Activated CD4-positive, alpha-beta T cell treated with anti-CD3 and anti-CD28 coated beads, Interleukin-2, amount 10 ng/mL, durations not matched to agents 24 days and 14 days (primary cell): ENCODE measurements at regions not wholly inside any gene's neighbourhood (a gene's known extent, or its start where the extent isn't known, plus 50 kb on each side); places are given as distances from the start of the nearest gene placed in this dataset.

Source experiments
- DNase-seq: peaks from one replicate; pipeline ENCODE4 v3.0.0; 2022
- H3K27ac Mint-ChIP-seq: one replicate; pipeline ENCODE4 v1.8.0; 2022; ENCODE audit warnings: mild to moderate bottlenecking, mixed read lengths
- H3K27me3 Mint-ChIP-seq: one replicate; pipeline ENCODE4 v1.8.0; 2022; ENCODE audit warnings: mixed read lengths
- H3K36me3 Mint-ChIP-seq: one replicate; pipeline ENCODE4 v1.8.0; 2022; ENCODE audit warnings: low read depth, mild to moderate bottlenecking, mixed read lengths
- H3K4me1 Mint-ChIP-seq: one replicate; pipeline ENCODE4 v1.8.0; 2021; ENCODE audit warnings: mixed read lengths
- H3K4me3 Mint-ChIP-seq: one replicate; pipeline ENCODE4 v1.8.0; 2022; ENCODE audit warnings: mild to moderate bottlenecking, moderate library complexity, mixed read lengths
- H3K9me3 Mint-ChIP-seq: one replicate; pipeline ENCODE4 v1.8.0; 2021; ENCODE audit warnings: mixed read lengths
- intact Hi-C: fragments of 100-400 bp; cut with micrococcal nuclease; formaldehyde crosslinking; loops from one replicate; pipeline ENCODE4 v1.15.1; 2023

GRCh38 chr1:4971666-4972065 lies 317.3 kb downstream of the AJAP1 start:
- no peaks in the 10 kb centered on the region for H3K27me3 Mint-ChIP-seq
- no peak for DNase-seq
- H3K4me1 Mint-ChIP-seq, result no peaks in the 10 kb centered on the region
- no peak overlapping the region for H3K4me3 Mint-ChIP-seq
- H3K9me3 Mint-ChIP-seq, result no peaks in the 10 kb centered on the region
- intact Hi-C loops, result no loop called here
- H3K27ac Mint-ChIP-seq, result no peak overlapping the region
- H3K36me3 Mint-ChIP-seq, result no peaks in the 10 kb centered on the region

GRCh38 chr1:4970532-4970931 lies 316.1 kb downstream of the AJAP1 start:
- Mint-ChIP-seq H3K4me1 (peaks cover 2% of the 10 kb centered on the region), H3K27ac (no peak overlapping the region), H3K36me3 (no peaks in the 10 kb centered on the region), H3K27me3 (no peaks in the 10 kb centered on the region), H3K4me3 (no peak overlapping the region), H3K9me3 (no peaks in the 10 kb centered on the region)
- intact Hi-C loops, result no loop called here
- DNase-seq, result no peak

GRCh38 chr1:4969556-4970129 lies 315.2 kb downstream of the AJAP1 start:
- H3K9me3 Mint-ChIP-seq, result no peaks in the 10 kb centered on the region
- H3K4me1 Mint-ChIP-seq, result peaks cover 2% of the 10 kb centered on the region
- intact Hi-C loops, result no loop called here
- H3K27ac Mint-ChIP-seq, result no peak overlapping the region
- no peaks in the 10 kb centered on the region for H3K36me3 Mint-ChIP-seq
- no peaks in the 10 kb centered on the region for H3K27me3 Mint-ChIP-seq
- DNase-seq, result no peak
- no peak overlapping the region for H3K4me3 Mint-ChIP-seq

GRCh38 chr1:4965346-4966075 lies 311.1 kb downstream of the AJAP1 start:
- Mint-ChIP-seq H3K27ac (no peak overlapping the region), H3K36me3 (no peaks in the 10 kb centered on the region), H3K27me3 (no peaks in the 10 kb centered on the region), H3K4me3 (no peak overlapping the region), H3K4me1 (peaks cover 2% of the 10 kb centered on the region), H3K9me3 (no peaks in the 10 kb centered on the region)
- intact Hi-C loops, result no loop called here
- no peak for DNase-seq

GRCh38 chr1:4964634-4965345 lies 310.4 kb downstream of the AJAP1 start:
- H3K4me3 Mint-ChIP-seq, result no peak overlapping the region
- no peaks in the 10 kb centered on the region for H3K36me3 Mint-ChIP-seq
- H3K4me1 Mint-ChIP-seq, result peaks cover 2% of the 10 kb centered on the region
- no peak overlapping the region for H3K27ac Mint-ChIP-seq
- intact Hi-C loops, result no loop called here
- H3K27me3 Mint-ChIP-seq, result no peaks in the 10 kb centered on the region
- H3K9me3 Mint-ChIP-seq, result no peaks in the 10 kb centered on the region
- DNase-seq, result no peak

- Mint-ChIP-seq H3K36me3 (no peaks in the 10 kb centered on the region), H3K27me3 (no peaks in the 10 kb centered on the region), H3K4me3 (no peak overlapping the region), H3K27ac (no peak overlapping the region), H3K4me1 (peaks cover 2% of the 10 kb centered on the region), H3K9me3 (no peaks in the 10 kb centered on the region)
- DNase-seq, result no peak
- intact Hi-C loops, result no loop called here
These were observed 308.8 kb downstream of the AJAP1 start for GRCh38 chr1:4963251-4963650.

- H3K36me3 Mint-ChIP-seq, result no peaks in the 10 kb centered on the region
- no peak for DNase-seq
- no peak overlapping the region for H3K4me3 Mint-ChIP-seq
- no peaks in the 10 kb centered on the region for H3K27me3 Mint-ChIP-seq
- H3K27ac Mint-ChIP-seq, result no peak overlapping the region
- intact Hi-C loops, result no loop called here
- H3K4me1 Mint-ChIP-seq, result peaks cover 2% of the 10 kb centered on the region
- no peaks in the 10 kb centered on the region for H3K9me3 Mint-ChIP-seq
These were observed 308.4 kb downstream of the AJAP1 start for GRCh38 chr1:4962836-4963235.

- Mint-ChIP-seq H3K4me3 (no peak overlapping the region), H3K27me3 (no peaks in the 10 kb centered on the region), H3K36me3 (no peaks in the 10 kb centered on the region), H3K9me3 (no peaks in the 10 kb centered on the region), H3K4me1 (peaks cover 2% of the 10 kb centered on the region), H3K27ac (no peak overlapping the region)
- intact Hi-C loops, result no loop called here
- no peak for DNase-seq
These were observed 307.7 kb downstream of the AJAP1 start for GRCh38 chr1:4961935-4962645.

- H3K4me1 Mint-ChIP-seq, result peaks cover 2% of the 10 kb centered on the region
- H3K27me3 Mint-ChIP-seq, result no peaks in the 10 kb centered on the region
- no peaks in the 10 kb centered on the region for H3K9me3 Mint-ChIP-seq
- no peak overlapping the region for H3K27ac Mint-ChIP-seq
- intact Hi-C loops, result no loop called here
- DNase-seq, result no peak
- no peak overlapping the region for H3K4me3 Mint-ChIP-seq
- H3K36me3 Mint-ChIP-seq, result no peaks in the 10 kb centered on the region
These were observed 306.5 kb downstream of the AJAP1 start for GRCh38 chr1:4960782-4961475.

GRCh38 chr1:4960336-4960735 lies 305.9 kb downstream of the AJAP1 start:
- no peak for DNase-seq
- intact Hi-C loops, result no loop called here
- no peak overlapping the region for H3K27ac Mint-ChIP-seq

GRCh38 chr1:4959216-4959615 lies 304.8 kb downstream of the AJAP1 start:
- Mint-ChIP-seq H3K9me3 (no peaks in the 10 kb centered on the region), H3K27ac (no peak overlapping the region), H3K27me3 (no peaks in the 10 kb centered on the region), H3K36me3 (no peaks in the 10 kb centered on the region), H3K4me3 (no peak overlapping the region), H3K4me1 (no peaks in the 10 kb centered on the region)
- DNase-seq, result no peak
- intact Hi-C loops, result no loop called here

More at GRCh38 chr1:4960336-4960735, 305.9 kb downstream of the AJAP1 start:
- Mint-ChIP-seq H3K4me3 (no peak overlapping the region), H3K9me3 (no peaks in the 10 kb centered on the region), H3K4me1 (no peaks in the 10 kb centered on the region), H3K27me3 (no peaks in the 10 kb centered on the region), H3K36me3 (no peaks in the 10 kb centered on the region)

GRCh38 chr1:4957027-4957426 lies 302.6 kb downstream of the AJAP1 start:
- no peak for DNase-seq
- Mint-ChIP-seq H3K4me1 (no peaks in the 10 kb centered on the region), H3K9me3 (peaks cover 4% of the 10 kb centered on the region), H3K4me3 (no peak overlapping the region), H3K27me3 (no peaks in the 10 kb centered on the region), H3K36me3 (no peaks in the 10 kb centered on the region), H3K27ac (no peak overlapping the region)
- intact Hi-C loops, result no loop called here

- Mint-ChIP-seq H3K27ac (no peak overlapping the region), H3K9me3 (peaks cover 4% of the 10 kb centered on the region), H3K4me3 (no peak overlapping the region), H3K36me3 (no peaks in the 10 kb centered on the region), H3K27me3 (no peaks in the 10 kb centered on the region), H3K4me1 (no peaks in the 10 kb centered on the region)
- no peak for DNase-seq
- intact Hi-C loops, result no loop called here
These were observed 300.0 kb downstream of the AJAP1 start for GRCh38 chr1:4954392-4954791.
